GM21515 (cell line): ENCODE measurements at regions not wholly inside any gene's neighbourhood (a gene's known extent, or its start where the extent isn't known, plus 50 kb on each side); places are given as distances from the start of the nearest gene placed in this dataset.
"Not testable (repeated sequence)": the region's sequence is repeated elsewhere in the genome, so short reads cannot be mapped to it uniquely, and the experiment has no call there.

Source experiments
- ATAC-seq: cut with Tn5 transposase; IDR thresholded peaks from one replicate; pipeline ENCODE4 v1.9.1; 2021; ENCODE audit not compliant: unreplicated experiment

GRCh38 chr4:154164931-154165839 is 326.4 kb downstream of the DCHS2 start:
- ATAC-seq = peak; percentile 70

DNA sequence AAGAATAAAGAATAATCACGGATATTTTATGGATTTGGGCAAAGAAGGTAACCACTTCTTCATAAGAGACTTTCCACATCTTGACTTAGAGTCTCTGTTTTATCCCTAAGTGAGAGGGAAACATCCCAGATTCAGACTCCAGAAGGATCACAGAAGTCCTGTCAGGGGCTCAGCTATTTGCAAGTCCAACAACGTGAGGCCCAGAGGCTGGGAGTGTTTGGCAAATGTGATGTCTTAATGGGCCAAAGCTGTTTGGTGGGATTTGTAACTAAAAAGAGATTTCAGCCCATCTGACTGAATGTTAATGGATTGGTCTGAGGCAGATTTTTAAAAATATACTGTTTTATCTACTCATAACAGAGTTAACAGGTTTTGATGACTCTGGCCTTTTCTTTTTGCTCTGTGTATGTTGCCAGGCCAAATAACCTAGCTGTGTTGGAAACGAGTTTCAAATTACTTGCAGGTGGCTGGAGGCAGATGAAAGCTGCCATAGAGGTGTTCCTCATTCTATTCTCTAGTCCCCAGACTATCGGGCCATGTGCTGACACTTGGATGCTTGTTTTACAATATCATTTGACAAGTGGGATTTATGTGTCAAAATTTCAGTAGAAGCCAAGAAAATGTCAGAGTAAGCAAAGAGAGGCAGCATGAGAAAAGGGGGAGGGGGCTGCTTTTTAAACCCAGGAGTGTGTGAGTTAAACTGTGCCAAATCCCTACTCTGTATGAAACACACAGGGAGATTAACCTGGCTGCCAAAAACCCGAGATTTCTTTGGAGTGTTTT is 330.9 kb downstream of the DCHS2 start:
- ATAC-seq = no peak

GRCh38 chr4:154158361-154159155 is 333.0 kb downstream of the DCHS2 start:
- ATAC-seq = no peak

DNA sequence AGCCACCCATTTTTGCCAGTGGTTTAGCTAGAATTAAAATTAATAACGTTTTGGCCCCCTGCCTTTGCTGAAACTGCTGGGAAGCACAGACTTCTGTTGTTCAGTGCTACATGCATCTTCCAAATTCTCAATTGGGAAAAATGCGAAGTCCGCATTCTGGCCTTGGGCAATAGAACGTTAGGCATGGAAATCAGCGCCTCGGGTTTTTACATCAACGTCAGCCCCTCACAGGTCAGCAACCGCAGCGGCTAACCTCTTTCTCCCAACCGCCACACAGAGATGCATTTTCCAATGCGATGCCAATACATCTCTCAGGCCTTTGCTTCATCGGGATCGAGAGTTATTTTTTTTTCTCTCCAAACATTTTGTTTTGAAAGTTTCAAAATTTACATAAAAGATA is 339.1 kb downstream of the DCHS2 start:
- no peak for ATAC-seq

GRCh38 chr4:154149236-154149635 is 342.4 kb downstream of the DCHS2 start:
- not testable (repeated sequence) for ATAC-seq

DNA sequence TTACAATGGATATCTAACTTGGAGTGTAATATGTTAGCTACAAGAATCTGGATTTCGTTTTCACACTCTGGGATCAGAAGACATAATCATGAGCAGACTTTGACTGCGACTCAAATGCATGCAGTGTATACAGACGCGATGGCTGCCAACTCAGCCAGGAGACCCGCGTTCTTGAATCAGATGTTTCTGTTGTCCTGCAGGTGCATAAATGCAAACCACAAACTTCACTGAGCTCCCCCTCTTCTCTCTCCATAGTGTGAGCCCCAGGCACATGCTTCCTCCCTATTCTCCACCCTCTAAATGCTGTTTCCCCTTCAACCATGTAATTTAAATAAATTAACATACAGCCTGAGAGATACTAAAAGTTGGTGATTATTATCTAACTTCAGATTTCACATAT is 347.9 kb downstream of the DCHS2 start:
- ATAC-seq = no peak

GRCh38 chr4:154142664-154143063 is 348.9 kb downstream of the DCHS2 start:
- no peak for ATAC-seq

GRCh38 chr4:154140869-154141268 is 350.7 kb downstream of the DCHS2 start:
- ATAC-seq = no peak

GRCh38 chr4:154137320-154137905 is 348.5 kb upstream of the SFRP2 start:
- ATAC-seq = no peak

DNA sequence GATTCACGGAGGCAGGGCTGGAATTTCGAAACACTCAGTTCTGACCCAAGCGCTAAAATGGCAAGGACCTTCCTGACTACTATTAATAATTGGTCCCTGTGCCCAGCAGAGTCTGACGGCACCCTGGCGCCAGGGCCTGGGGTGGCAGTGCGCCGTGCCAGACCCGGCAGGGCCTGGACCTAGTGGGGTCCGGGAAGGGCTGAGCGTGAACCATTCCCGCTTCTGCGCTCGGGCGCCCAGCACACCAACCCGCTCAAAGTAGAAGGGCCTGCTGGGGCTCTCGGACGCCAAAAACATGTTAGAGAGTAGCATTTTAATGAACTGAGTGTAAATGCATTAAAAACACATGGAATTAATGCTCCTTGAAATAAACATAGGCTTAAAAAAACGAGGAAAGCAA is 346.7 kb upstream of the SFRP2 start:
- no peak for ATAC-seq

GRCh38 chr4:154132406-154132805 is 343.5 kb upstream of the SFRP2 start:
- no peak for ATAC-seq

GRCh38 chr4:154126276-154126675 is 337.4 kb upstream of the SFRP2 start:
- ATAC-seq = no peak

DNA sequence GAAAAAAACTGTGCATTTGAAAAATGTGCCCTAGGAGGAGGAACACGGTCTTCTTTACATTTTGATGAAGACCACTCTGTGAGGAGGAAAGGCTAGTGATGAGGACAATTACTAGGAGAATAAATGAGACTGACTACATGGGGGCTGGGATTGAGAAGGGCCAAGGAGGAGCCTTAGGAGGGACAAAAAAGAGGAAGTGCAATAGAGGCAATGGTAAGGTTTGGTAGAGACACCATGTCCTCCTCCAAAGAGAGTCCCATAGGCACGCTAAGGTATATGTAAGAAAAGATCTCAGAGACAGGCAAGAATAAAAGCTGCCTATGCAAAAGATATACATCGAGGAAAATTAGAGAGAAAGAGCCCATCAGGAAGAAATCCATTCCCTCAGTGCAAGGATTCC is 336.5 kb upstream of the SFRP2 start:
- no peak for ATAC-seq

DNA sequence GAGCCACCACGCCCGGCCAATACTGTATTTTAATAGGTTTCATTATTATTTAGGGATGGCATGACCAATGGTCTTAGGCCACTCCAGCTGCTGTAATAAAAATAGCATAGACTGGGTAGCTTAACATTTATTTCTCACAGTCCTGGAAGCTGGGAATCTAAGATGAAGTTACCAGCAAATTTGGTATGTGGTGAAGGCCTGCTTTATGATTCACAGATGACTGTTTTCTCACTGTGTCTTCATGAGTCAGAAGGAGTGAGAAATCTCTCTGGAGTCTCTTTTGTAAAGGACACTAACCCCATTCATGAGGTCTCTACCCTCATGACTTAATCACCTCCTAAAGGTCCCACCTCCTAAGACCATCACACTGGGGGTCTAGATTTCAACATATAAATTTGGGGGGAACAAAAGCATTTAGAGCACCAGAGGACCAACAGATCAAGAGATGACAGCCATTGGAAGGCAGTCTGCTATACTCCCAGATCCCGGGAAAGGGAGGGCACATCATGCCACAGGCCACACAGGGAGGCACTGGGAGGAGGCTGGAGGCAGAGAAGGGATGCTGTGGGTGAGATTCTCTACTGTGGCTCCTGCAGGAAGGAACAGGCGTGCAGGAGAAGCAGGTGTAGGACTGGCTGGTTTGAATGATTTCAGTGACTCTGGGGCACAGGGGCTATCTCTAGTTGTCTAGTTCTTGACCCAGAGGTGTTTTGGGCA is 335.8 kb upstream of the SFRP2 start:
- no peak for ATAC-seq

DNA sequence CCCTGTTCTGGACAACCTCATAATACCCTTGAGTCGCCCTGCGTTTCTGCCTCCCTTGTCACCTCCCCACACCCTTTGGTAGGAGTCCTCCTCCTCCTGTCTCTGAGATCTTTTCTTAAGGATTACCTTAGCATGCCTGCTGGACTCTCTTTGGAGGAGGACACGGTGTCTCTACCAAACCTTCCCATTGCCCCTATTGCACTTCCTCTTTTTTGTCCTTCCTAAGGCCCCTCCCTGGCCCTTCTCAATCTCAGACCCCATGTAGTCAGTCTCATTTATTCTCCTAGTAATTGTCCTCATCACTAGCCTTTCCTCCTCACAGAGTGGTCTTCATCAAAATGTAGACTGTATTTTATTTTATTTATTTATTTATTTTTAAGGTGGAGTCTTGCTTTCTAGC is 335.0 kb upstream of the SFRP2 start:
- no peak for ATAC-seq

- no peak for ATAC-seq
Observed at GRCh38 chr4:154120690-154121345, 331.9 kb upstream of the SFRP2 start.

DNA sequence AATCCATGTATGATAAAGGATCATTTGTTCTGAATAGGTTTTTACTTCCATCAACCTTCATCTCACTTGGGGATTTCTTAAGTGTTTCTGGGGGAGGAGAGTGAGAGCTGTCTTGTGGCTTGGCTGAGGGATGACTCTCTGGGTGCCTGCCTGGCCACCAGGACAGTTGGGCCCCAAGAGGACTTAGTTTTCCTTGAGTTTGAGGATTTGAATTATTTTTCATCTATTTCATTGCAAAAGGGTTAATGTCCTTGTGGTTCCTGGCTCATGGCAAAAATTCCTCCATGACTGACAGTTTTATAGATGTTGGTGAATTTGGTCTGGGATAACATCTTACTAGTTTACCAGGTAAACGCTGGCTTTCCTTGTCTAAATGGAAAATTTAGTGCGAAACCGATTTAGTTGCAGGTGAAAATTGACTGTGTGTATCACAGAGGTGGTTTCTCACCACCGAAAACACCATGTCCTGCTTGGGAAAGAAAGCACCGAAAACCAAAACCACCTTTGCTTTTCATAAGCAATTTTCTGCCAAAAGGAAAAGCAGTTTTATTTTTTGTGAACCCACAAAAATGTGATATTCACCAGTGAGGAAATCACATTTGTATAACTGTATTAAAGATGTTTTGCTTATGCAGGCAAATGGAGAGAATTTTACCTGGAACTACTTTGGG is 331.3 kb upstream of the SFRP2 start:
- ATAC-seq = no peak

GRCh38 chr4:154119317-154119716 is 330.4 kb upstream of the SFRP2 start:
- no peak for ATAC-seq

DNA sequence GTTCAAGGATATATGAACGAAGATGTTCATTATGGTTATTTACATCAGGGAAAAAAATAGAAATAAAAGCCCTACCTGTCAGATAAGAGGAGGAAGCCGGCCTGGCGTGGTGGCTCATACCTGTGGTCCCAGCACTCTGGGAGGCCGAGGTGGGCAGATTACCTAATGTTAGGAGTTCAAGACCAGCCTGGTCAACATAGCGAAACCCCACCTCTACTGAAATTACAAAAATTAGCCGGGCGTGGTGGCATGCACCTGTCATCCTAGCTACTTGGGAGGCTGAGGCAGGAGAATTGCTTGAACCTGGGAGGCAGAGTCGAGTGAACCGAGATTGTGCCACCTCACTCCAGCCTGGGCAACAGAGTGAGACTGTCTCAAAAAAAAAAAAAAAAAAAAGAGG is 328.8 kb upstream of the SFRP2 start:
- ATAC-seq = not testable (repeated sequence)
